ENCODE measurements at regions not wholly inside any gene's neighbourhood (a gene's known extent, or its start where the extent isn't known, plus 50 kb on each side); places are given as distances from the start of the nearest gene placed in this dataset.

- DNase-seq (ENCODE audit: low read depth in 1 of 2, low spot score in 1 of 2), result no peak
These were observed 158.6 kb downstream of the RPS12 start for GRCh38 chr6:132972971-132973370.

GRCh38 chr6:132973514-132973993 lies 159.2 kb downstream of the RPS12 start:
- no peak for DNase-seq (ENCODE audit: low read depth in 1 of 2, low spot score in 1 of 2)

- DNase-seq (ENCODE audit: low read depth in 1 of 2, low spot score in 1 of 2), result no peak
These were observed 159.8 kb downstream of the RPS12 start for GRCh38 chr6:132974122-132974521.

- no peak for DNase-seq (ENCODE audit: low read depth in 1 of 2, low spot score in 1 of 2)
These were observed 163.0 kb downstream of the RPS12 start for GRCh38 chr6:132977413-132977812.

GRCh38 chr6:132978685-132979084 lies 164.3 kb downstream of the RPS12 start:
- DNase-seq (ENCODE audit: low read depth in 1 of 2, low spot score in 1 of 2), result no peak

GRCh38 chr6:132993738-132994137 lies 179.4 kb downstream of the RPS12 start:
- DNase-seq (ENCODE audit: low read depth in 1 of 2, low spot score in 1 of 2), result no peak

GRCh38 chr6:132995009-132995408 lies 180.6 kb downstream of the RPS12 start:
- no peak for DNase-seq (ENCODE audit: low read depth in 1 of 2, low spot score in 1 of 2)

GRCh38 chr6:132995432-132995831 lies 181.1 kb downstream of the RPS12 start:
- no peak for DNase-seq (ENCODE audit: low read depth in 1 of 2, low spot score in 1 of 2)

- no peak for DNase-seq (ENCODE audit: low read depth in 1 of 2, low spot score in 1 of 2)
These were observed 184.0 kb downstream of the RPS12 start for GRCh38 chr6:132998418-132998817.

- DNase-seq (ENCODE audit: low read depth in 1 of 2, low spot score in 1 of 2), result no peak
These were observed 186.7 kb downstream of the RPS12 start for GRCh38 chr6:133001040-133001565.

GRCh38 chr6:133004304-133004884 lies 190.0 kb downstream of the RPS12 start:
- no peak for DNase-seq (ENCODE audit: low read depth in 1 of 2, low spot score in 1 of 2)

- no peak for DNase-seq (ENCODE audit: low read depth in 1 of 2, low spot score in 1 of 2)
These were observed 198.4 kb downstream of the RPS12 start for GRCh38 chr6:133012774-133013173.

- no peak for DNase-seq (ENCODE audit: low read depth in 1 of 2, low spot score in 1 of 2)
These were observed 202.3 kb downstream of the RPS12 start for GRCh38 chr6:133016631-133017030.

- no peak for DNase-seq (ENCODE audit: low read depth in 1 of 2, low spot score in 1 of 2)
These were observed 203.2 kb downstream of the RPS12 start for GRCh38 chr6:133017581-133017980.

- DNase-seq (ENCODE audit: low read depth in 1 of 2, low spot score in 1 of 2), result no peak
These were observed 212.3 kb downstream of the RPS12 start for GRCh38 chr6:133026705-133027104.

- DNase-seq (ENCODE audit: low read depth in 1 of 2, low spot score in 1 of 2), result no peak
These were observed 207.9 kb upstream of the EYA4 start for GRCh38 chr6:133033263-133033662.

- DNase-seq (ENCODE audit: low read depth in 1 of 2, low spot score in 1 of 2), result no peak
These were observed 206.5 kb upstream of the EYA4 start for GRCh38 chr6:133034509-133035206.

- no peak for DNase-seq (ENCODE audit: low read depth in 1 of 2, low spot score in 1 of 2)
These were observed 200.9 kb upstream of the EYA4 start for GRCh38 chr6:133040094-133040802.

- DNase-seq (ENCODE audit: low read depth in 1 of 2, low spot score in 1 of 2), result no peak
These were observed 200.2 kb upstream of the EYA4 start for GRCh38 chr6:133040803-133041419.

GRCh38 chr6:133042550-133043120 lies 198.5 kb upstream of the EYA4 start:
- no peak for DNase-seq (ENCODE audit: low read depth in 1 of 2, low spot score in 1 of 2)

- no peak for DNase-seq (ENCODE audit: low read depth in 1 of 2, low spot score in 1 of 2)
These were observed 194.6 kb upstream of the EYA4 start for GRCh38 chr6:133046576-133046975.
